ENCODE measurements at regions not wholly inside any gene's neighbourhood (a gene's known extent, or its start where the extent isn't known, plus 50 kb on each side); places are given as distances from the start of the nearest gene placed in this dataset.
"Not testable (repeated sequence)": the region's sequence is repeated elsewhere in the genome, so short reads cannot be mapped to it uniquely, and the experiment has no call there.

- Histone ChIP-seq H3K4me2 (ENCODE audit: low read length) (no peak overlapping the region), H3K36me3 (ENCODE audit: control insufficient read depth, low read length) (no peaks in the 10 kb centered on the region), H3K27me3 (ENCODE audit: control insufficient read depth, low read length) (no peaks in the 10 kb centered on the region), H3K9me2 (replicated peaks; ENCODE audit: control insufficient read depth, low read length) (no peaks in the 10 kb centered on the region), H3K9me3 (ENCODE audit: control insufficient read depth, insufficient read depth, low read length) (0 out of 2 replicates have a peak, but pooled peaks cover 6% of the 10 kb centered on the region), H4K20me1 (ENCODE audit: control insufficient read depth, insufficient read depth, low read depth, low read length) (no peaks in the 10 kb centered on the region), H3F3A (ENCODE audit: control insufficient read depth, insufficient read depth) (no peaks in the 10 kb centered on the region), H3K79me2 (ENCODE audit: control insufficient read depth, low read length) (no peaks in the 10 kb centered on the region), H3K4me1 (ENCODE audit: control insufficient read depth, low read length) (no peaks in the 10 kb centered on the region), H3K27ac (ENCODE audit: low read depth, low read length) (no peak overlapping the region), H3K4me3 (ENCODE audit: low read length) (no peak overlapping the region)
- TF ChIP-seq EZH2phosphoT487 (IDR thresholded peaks at IDR 0.05; ENCODE audit: borderline replicate concordance, low read length) (no peak), CTCF (IDR thresholded peaks at IDR 0.05; ENCODE audit: low read depth, low read length, poor library complexity, severe bottlenecking) (no peak)
These were observed 141.4 kb upstream of the SULF2 start for GRCh38 chr20:47926731-47927130.

- H4K20me1 ChIP-seq (ENCODE audit: control insufficient read depth, insufficient read depth, low read depth, low read length): no peaks in the 10 kb centered on the region
- no peaks in the 10 kb centered on the region for H3K36me3 ChIP-seq (ENCODE audit: control insufficient read depth, low read length)
- no peaks in the 10 kb centered on the region for H3K9me2 ChIP-seq (replicated peaks; ENCODE audit: control insufficient read depth, low read length)
- no peaks in the 10 kb centered on the region for H3K4me1 ChIP-seq (ENCODE audit: control insufficient read depth, low read length)
- no peaks in the 10 kb centered on the region for H3K79me2 ChIP-seq (ENCODE audit: control insufficient read depth, low read length)
- no peak overlapping the region for H3K4me2 ChIP-seq (ENCODE audit: low read length)
- no peak overlapping the region for H3K27ac ChIP-seq (ENCODE audit: low read depth, low read length)
- 0 out of 2 replicates have a peak, but pooled peaks cover 6% of the 10 kb centered on the region for H3K9me3 ChIP-seq (ENCODE audit: control insufficient read depth, insufficient read depth, low read length)
- H3K4me3 ChIP-seq (ENCODE audit: low read length): no peak overlapping the region
- no peaks in the 10 kb centered on the region for H3F3A ChIP-seq (ENCODE audit: control insufficient read depth, insufficient read depth)
- no peak for TF ChIP-seq CTCF (IDR thresholded peaks at IDR 0.05; ENCODE audit: low read depth, low read length, poor library complexity, severe bottlenecking)
- no peak for TF ChIP-seq EZH2phosphoT487 (IDR thresholded peaks at IDR 0.05; ENCODE audit: borderline replicate concordance, low read length)
- no peaks in the 10 kb centered on the region for H3K27me3 ChIP-seq (ENCODE audit: control insufficient read depth, low read length)
These were observed 140.3 kb upstream of the SULF2 start for GRCh38 chr20:47925593-47925992.

- no peak overlapping the region for H3K27ac ChIP-seq (ENCODE audit: low read depth, low read length)
- no peaks in the 10 kb centered on the region for H3F3A ChIP-seq (ENCODE audit: control insufficient read depth, insufficient read depth)
- no peaks in the 10 kb centered on the region for H3K9me2 ChIP-seq (replicated peaks; ENCODE audit: control insufficient read depth, low read length)
- H3K4me1 ChIP-seq (ENCODE audit: control insufficient read depth, low read length): no peaks in the 10 kb centered on the region
- no peaks in the 10 kb centered on the region for H4K20me1 ChIP-seq (ENCODE audit: control insufficient read depth, insufficient read depth, low read depth, low read length)
- H3K4me2 ChIP-seq (ENCODE audit: low read length): no peak overlapping the region
- no peaks in the 10 kb centered on the region for H3K36me3 ChIP-seq (ENCODE audit: control insufficient read depth, low read length)
- H3K4me3 ChIP-seq (ENCODE audit: low read length): no peak overlapping the region
- H3K79me2 ChIP-seq (ENCODE audit: control insufficient read depth, low read length): no peaks in the 10 kb centered on the region
- no peaks in the 10 kb centered on the region for H3K27me3 ChIP-seq (ENCODE audit: control insufficient read depth, low read length)
- H3K9me3 ChIP-seq (ENCODE audit: control insufficient read depth, insufficient read depth, low read length): peaks cover 13% of the 10 kb centered on the region
- TF ChIP-seq EZH2phosphoT487 (IDR thresholded peaks at IDR 0.05; ENCODE audit: borderline replicate concordance, low read length) (no peak), CTCF (IDR thresholded peaks at IDR 0.05; ENCODE audit: low read depth, low read length, poor library complexity, severe bottlenecking) (no peak)
These were observed 137.0 kb upstream of the SULF2 start for GRCh38 chr20:47922269-47922668.

- not testable (repeated sequence) for H3K9me2 ChIP-seq (replicated peaks; ENCODE audit: control insufficient read depth, low read length); H3K9me3 ChIP-seq (ENCODE audit: control insufficient read depth, insufficient read depth, low read length); H4K20me1 ChIP-seq (ENCODE audit: control insufficient read depth, insufficient read depth, low read depth, low read length); H3K4me1 ChIP-seq (ENCODE audit: control insufficient read depth, low read length); H3F3A ChIP-seq (ENCODE audit: control insufficient read depth, insufficient read depth); H3K36me3 ChIP-seq (ENCODE audit: control insufficient read depth, low read length); H3K79me2 ChIP-seq (ENCODE audit: control insufficient read depth, low read length); H3K27ac ChIP-seq (ENCODE audit: low read depth, low read length); H3K27me3 ChIP-seq (ENCODE audit: control insufficient read depth, low read length); H3K4me3 ChIP-seq (ENCODE audit: low read length); H3K4me2 ChIP-seq (ENCODE audit: low read length)
These were observed 136.5 kb upstream of the SULF2 start for GRCh38 chr20:47921829-47922228.
